ENCODE measurements at regions not wholly inside any gene's neighbourhood (a gene's known extent, or its start where the extent isn't known, plus 50 kb on each side); places are given as distances from the start of the nearest gene placed in this dataset.

GRCh38 chr2:16102976-16103380, 162.6 kb downstream of the MYCN start:
- TF ChIP-seq REST (IDR thresholded peaks at IDR 0.05; ENCODE audit: insufficient read depth in 1 of 2, low read depth in 2 of 2, low read length in 2 of 2): no peak

- TF ChIP-seq POLR2AphosphoS5 (IDR thresholded peaks at IDR 0.05; ENCODE audit: low read depth, low read length) (no peak), TAF1 (IDR thresholded peaks at IDR 0.05; ENCODE audit: borderline replicate concordance, insufficient read depth, low read length) (no peak), SIN3A (IDR thresholded peaks at IDR 0.05; ENCODE audit: borderline replicate concordance, insufficient read depth, low read length) (no peak), REST (IDR thresholded peaks at IDR 0.05; ENCODE audit: insufficient read depth in 1 of 2, low read depth in 2 of 2, low read length in 2 of 2) (no peak), FOXP2 (optimal IDR thresholded peaks at IDR 0.05; ENCODE audit: borderline replicate concordance, extremely low read depth, extremely low read length, insufficient read depth) (no peak)
Measured at GRCh38 chr2:16102358-16102975, 162.1 kb downstream of the MYCN start.

GRCh38 chr2:16101196-16101595, 160.8 kb downstream of the MYCN start:
- TF ChIP-seq FOXP2 (optimal IDR thresholded peaks at IDR 0.05; ENCODE audit: borderline replicate concordance, extremely low read depth, extremely low read length, insufficient read depth): no peak
- TF ChIP-seq POLR2AphosphoS5 (IDR thresholded peaks at IDR 0.05; ENCODE audit: low read depth, low read length): no peak
- no peak for TF ChIP-seq REST (IDR thresholded peaks at IDR 0.05; ENCODE audit: insufficient read depth in 1 of 2, low read depth in 2 of 2, low read length in 2 of 2)
- no peak for TF ChIP-seq TAF1 (IDR thresholded peaks at IDR 0.05; ENCODE audit: borderline replicate concordance, insufficient read depth, low read length)
- TF ChIP-seq SIN3A (IDR thresholded peaks at IDR 0.05; ENCODE audit: borderline replicate concordance, insufficient read depth, low read length): no peak

- TF ChIP-seq POLR2AphosphoS5 (IDR thresholded peaks at IDR 0.05; ENCODE audit: low read depth, low read length) (no peak), SIN3A (IDR thresholded peaks at IDR 0.05; ENCODE audit: borderline replicate concordance, insufficient read depth, low read length) (no peak), FOXP2 (optimal IDR thresholded peaks at IDR 0.05; ENCODE audit: borderline replicate concordance, extremely low read depth, extremely low read length, insufficient read depth) (no peak), REST (IDR thresholded peaks at IDR 0.05; ENCODE audit: insufficient read depth in 1 of 2, low read depth in 2 of 2, low read length in 2 of 2) (no peak), TAF1 (IDR thresholded peaks at IDR 0.05; ENCODE audit: borderline replicate concordance, insufficient read depth, low read length) (no peak)
Measured at GRCh38 chr2:16100006-16100405, 159.7 kb downstream of the MYCN start.

- TF ChIP-seq POLR2AphosphoS5 (IDR thresholded peaks at IDR 0.05; ENCODE audit: low read depth, low read length): no peak
Measured at GRCh38 chr2:16099326-16099725, 159.0 kb downstream of the MYCN start.
